Endodermal cell (in vitro differentiated cells): ENCODE measurements at regions not wholly inside any gene's neighbourhood (a gene's known extent, or its start where the extent isn't known, plus 50 kb on each side); places are given as distances from the start of the nearest gene placed in this dataset.
A peak's percentile ranks its signal among the peaks of the same experiment; 100 is the strongest.

Source experiments
- DNase-seq: peaks from one replicate; pipeline ENCODE4 v3.0.0-alpha.2; 2017
- H3K27ac ChIP-seq: 2 replicates; pipeline ENCODE4 v1.5.1; 2013; ENCODE audit warnings: mild to moderate bottlenecking, low read depth, low read length, moderate library complexity
- H3K27me3 ChIP-seq: 2 replicates; pipeline ENCODE4 v1.6.1; 2013; ENCODE audit warnings: mild to moderate bottlenecking, low read length, moderate library complexity; ENCODE audit not compliant: insufficient read depth, control insufficient read depth, poor library complexity, severe bottlenecking
- H3K36me3 ChIP-seq: 2 replicates; pipeline ENCODE4 v1.7.0; 2013; ENCODE audit warnings: mild to moderate bottlenecking, low read length, moderate library complexity; ENCODE audit not compliant: control insufficient read depth, insufficient read depth
- H3K4me1 ChIP-seq: one replicate; pipeline ENCODE4 v1.7.0; 2013; ENCODE audit warnings: low read length; ENCODE audit not compliant: control insufficient read depth, insufficient read depth
- H3K4me3 ChIP-seq: 2 replicates; pipeline ENCODE4 v1.5.1; 2013; ENCODE audit warnings: mild to moderate bottlenecking, low read length, moderate library complexity
- H3K9ac ChIP-seq: 2 replicates; pipeline ENCODE4 v1.6.1; 2013; ENCODE audit warnings: mild to moderate bottlenecking, low read length, moderate library complexity; ENCODE audit not compliant: poor library complexity, severe bottlenecking; ENCODE audit errors: extremely low read depth
- H3K9me3 ChIP-seq: 2 replicates; pipeline ENCODE4 v1.6.1; 2013; ENCODE audit warnings: mild to moderate bottlenecking, low read length, moderate library complexity; ENCODE audit not compliant: control insufficient read depth
- H3K27ac Mint-ChIP-seq: 2 replicates; pipeline ENCODE4 v1.8.0; 2020; ENCODE audit warnings: mixed read lengths
- H3K27me3 Mint-ChIP-seq: 2 replicates; pipeline ENCODE4 v1.8.0; 2021; ENCODE audit warnings: mild to moderate bottlenecking, mixed read lengths; ENCODE audit not compliant: insufficient read depth
- H3K36me3 Mint-ChIP-seq: 2 replicates; pipeline ENCODE4 v1.8.0; 2020; ENCODE audit warnings: low read depth, mixed read lengths
- H3K4me1 Mint-ChIP-seq: 2 replicates; pipeline ENCODE4 v1.8.0; 2020; ENCODE audit warnings: mixed read lengths
- H3K4me3 Mint-ChIP-seq: 2 replicates; pipeline ENCODE4 v1.8.0; 2020; ENCODE audit warnings: mild to moderate bottlenecking, moderate library complexity, mixed read lengths
- H3K9me3 Mint-ChIP-seq: 2 replicates; pipeline ENCODE4 v1.8.0; 2020; ENCODE audit warnings: mild to moderate bottlenecking, mixed read lengths
- WGBS, 2 experiments: methylation state at CpG; one replicate each; pipeline versions ENCODE4 v1.1.5 to v1.1.7; 2013; ENCODE audit warnings: missing lambda C conversion rate in 2 of 2, mixed read lengths in 1 of 2; ENCODE audit not compliant: insufficient coverage in 1 of 2, insufficient read length in 1 of 2; 5-methylcytosine and 5-hydroxymethylcytosine counted together
- TF ChIP-seq, protein P1 (sequence below): fragments of 200-600 bp; sonication (generic); conservative IDR thresholded peaks from 2 replicates; pipeline ENCODE4 v1.5.0; 2021; ENCODE audit warnings: antibody characterized with exemption, mild to moderate bottlenecking

DNA sequence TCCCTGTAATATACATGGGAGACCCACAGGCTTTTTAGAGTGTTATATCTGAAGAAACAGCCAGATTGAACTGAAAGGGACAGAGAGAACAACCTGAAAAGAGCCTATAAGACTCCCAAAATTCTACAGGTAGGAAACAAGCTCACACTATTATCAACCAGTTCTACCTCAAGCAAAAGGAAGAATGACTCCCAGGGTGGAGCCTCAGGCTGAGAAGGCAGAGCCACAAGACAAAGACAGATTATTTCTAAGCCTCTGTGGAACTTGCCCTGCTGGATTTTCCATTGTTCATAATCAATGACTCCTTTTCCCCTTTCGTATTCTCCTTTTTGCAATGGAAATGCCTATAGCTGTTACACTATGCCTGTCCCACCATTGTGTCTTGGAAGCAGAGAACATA is 95.1 kb upstream of the LMCD1 start:
- H3K27ac Mint-ChIP-seq: no peak overlapping the region
- Histone ChIP-seq H3K27me3 (no peaks in the 10 kb centered on the region), H3K36me3 (no peaks in the 10 kb centered on the region), H3K9ac (no peak overlapping the region), H3K9me3 (peaks cover 39% of the 10 kb centered on the region), H3K4me1 (no peaks in the 10 kb centered on the region), H3K4me3 (no peak overlapping the region), H3K27ac (no peak overlapping the region)
- no peak overlapping the region for H3K4me3 Mint-ChIP-seq
- WGBS, 2 experiments: 87 to 100% methylated on average over 1 of the region's 1 CpG
- TF ChIP-seq, protein P1, sequence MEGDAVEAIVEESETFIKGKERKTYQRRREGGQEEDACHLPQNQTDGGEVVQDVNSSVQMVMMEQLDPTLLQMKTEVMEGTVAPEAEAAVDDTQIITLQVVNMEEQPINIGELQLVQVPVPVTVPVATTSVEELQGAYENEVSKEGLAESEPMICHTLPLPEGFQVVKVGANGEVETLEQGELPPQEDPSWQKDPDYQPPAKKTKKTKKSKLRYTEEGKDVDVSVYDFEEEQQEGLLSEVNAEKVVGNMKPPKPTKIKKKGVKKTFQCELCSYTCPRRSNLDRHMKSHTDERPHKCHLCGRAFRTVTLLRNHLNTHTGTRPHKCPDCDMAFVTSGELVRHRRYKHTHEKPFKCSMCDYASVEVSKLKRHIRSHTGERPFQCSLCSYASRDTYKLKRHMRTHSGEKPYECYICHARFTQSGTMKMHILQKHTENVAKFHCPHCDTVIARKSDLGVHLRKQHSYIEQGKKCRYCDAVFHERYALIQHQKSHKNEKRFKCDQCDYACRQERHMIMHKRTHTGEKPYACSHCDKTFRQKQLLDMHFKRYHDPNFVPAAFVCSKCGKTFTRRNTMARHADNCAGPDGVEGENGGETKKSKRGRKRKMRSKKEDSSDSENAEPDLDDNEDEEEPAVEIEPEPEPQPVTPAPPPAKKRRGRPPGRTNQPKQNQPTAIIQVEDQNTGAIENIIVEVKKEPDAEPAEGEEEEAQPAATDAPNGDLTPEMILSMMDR: no peak
- no peak for DNase-seq
- no peaks in the 10 kb centered on the region for H3K27me3 Mint-ChIP-seq
- H3K36me3 Mint-ChIP-seq: peaks cover 3% of the 10 kb centered on the region
- peaks cover 21% of the 10 kb centered on the region for H3K9me3 Mint-ChIP-seq
- H3K4me1 Mint-ChIP-seq: no peaks in the 10 kb centered on the region

DNA sequence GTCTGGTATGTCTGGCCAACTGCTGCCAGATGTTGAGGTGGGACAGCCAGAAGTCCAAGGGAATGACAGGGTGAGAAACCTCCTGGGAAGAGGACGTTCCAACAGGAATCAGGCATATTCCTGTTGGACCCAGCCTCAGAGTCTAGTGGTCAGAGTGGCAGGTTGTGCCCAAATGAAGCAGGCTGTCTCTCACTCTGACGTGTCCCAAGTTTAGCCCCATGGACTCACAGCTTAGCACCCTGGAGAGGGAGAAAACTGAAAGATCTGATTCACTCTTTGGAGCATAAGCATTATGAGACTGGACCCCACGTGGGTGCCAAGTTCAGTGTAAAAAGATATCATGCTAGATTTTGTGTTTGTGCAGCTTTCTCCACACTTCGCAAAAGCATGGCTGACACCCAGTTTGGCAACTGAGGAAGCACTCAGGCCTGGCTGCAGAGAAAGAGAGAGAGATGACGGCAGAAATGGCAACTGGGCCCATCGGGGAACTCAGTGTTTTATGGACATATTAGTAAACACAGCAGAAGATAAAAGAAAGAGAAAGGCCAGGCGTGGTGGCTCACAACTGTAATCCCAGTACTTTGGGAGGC is 88.2 kb upstream of the LMCD1 start:
- Histone ChIP-seq H3K9me3 (peaks cover 14% of the 10 kb centered on the region), H3K27me3 (no peaks in the 10 kb centered on the region), H3K4me3 (no peak overlapping the region), H3K27ac (no peak overlapping the region), H3K9ac (no peak overlapping the region), H3K4me1 (no peaks in the 10 kb centered on the region), H3K36me3 (no peaks in the 10 kb centered on the region)
- H3K4me1 Mint-ChIP-seq: no peaks in the 10 kb centered on the region
- H3K4me3 Mint-ChIP-seq: no peak overlapping the region
- 91 to 97% methylated on average over 5 to 7 of the region's 7 CpGs for WGBS, 2 experiments
- peaks cover 3% of the 10 kb centered on the region for H3K36me3 Mint-ChIP-seq
- no peak for DNase-seq
- no peaks in the 10 kb centered on the region for H3K27me3 Mint-ChIP-seq
- TF ChIP-seq, protein P1: no peak
- H3K27ac Mint-ChIP-seq: no peak overlapping the region
- peaks cover 12% of the 10 kb centered on the region for H3K9me3 Mint-ChIP-seq

DNA sequence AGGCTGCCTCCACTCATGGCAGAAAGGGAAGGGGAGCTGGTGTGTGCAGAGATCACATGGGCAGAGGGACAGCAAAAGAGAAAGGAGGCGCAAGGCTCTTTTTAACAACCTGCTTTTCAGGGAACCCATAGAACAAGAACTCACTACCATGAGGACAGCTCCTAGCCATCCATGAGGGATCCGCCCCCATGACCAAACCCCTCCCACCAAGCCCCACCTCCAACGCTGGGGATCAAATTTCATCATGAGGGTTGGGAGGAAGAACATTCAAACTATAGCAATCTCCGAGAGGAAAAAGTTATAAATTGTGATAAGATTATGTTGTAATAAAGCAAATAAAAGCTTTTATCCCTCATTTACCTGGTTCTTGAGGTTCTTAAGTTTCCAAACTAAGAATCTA is 84.7 kb upstream of the LMCD1 start:
- TF ChIP-seq, protein P1: no peak
- no peaks in the 10 kb centered on the region for H3K27me3 ChIP-seq
- no peak overlapping the region for H3K27ac ChIP-seq
- peak; percentile 65 for DNase-seq
- peak overlapping the region; percentile 2 for H3K4me3 ChIP-seq
- no peak overlapping the region for H3K4me3 Mint-ChIP-seq
- no peak overlapping the region for H3K9ac ChIP-seq
- peaks cover 12% of the 10 kb centered on the region for H3K9me3 Mint-ChIP-seq
- peaks cover 1% of the 10 kb centered on the region for H3K27me3 Mint-ChIP-seq
- WGBS, 2 experiments: 98% methylated on average over 4 of the region's 4 CpGs; no CpG with 5 or more reads in 1 of the 2 experiments
- no peaks in the 10 kb centered on the region for H3K4me1 ChIP-seq
- H3K36me3 Mint-ChIP-seq: peaks cover 3% of the 10 kb centered on the region
- no peaks in the 10 kb centered on the region for H3K4me1 Mint-ChIP-seq
- H3K9me3 ChIP-seq: peaks cover 14% of the 10 kb centered on the region
- H3K27ac Mint-ChIP-seq: no peak overlapping the region
- H3K36me3 ChIP-seq: no peaks in the 10 kb centered on the region
